ENCODE measurements at regions not wholly inside any gene's neighbourhood (a gene's known extent, or its start where the extent isn't known, plus 50 kb on each side); places are given as distances from the start of the nearest gene placed in this dataset.

DNA sequence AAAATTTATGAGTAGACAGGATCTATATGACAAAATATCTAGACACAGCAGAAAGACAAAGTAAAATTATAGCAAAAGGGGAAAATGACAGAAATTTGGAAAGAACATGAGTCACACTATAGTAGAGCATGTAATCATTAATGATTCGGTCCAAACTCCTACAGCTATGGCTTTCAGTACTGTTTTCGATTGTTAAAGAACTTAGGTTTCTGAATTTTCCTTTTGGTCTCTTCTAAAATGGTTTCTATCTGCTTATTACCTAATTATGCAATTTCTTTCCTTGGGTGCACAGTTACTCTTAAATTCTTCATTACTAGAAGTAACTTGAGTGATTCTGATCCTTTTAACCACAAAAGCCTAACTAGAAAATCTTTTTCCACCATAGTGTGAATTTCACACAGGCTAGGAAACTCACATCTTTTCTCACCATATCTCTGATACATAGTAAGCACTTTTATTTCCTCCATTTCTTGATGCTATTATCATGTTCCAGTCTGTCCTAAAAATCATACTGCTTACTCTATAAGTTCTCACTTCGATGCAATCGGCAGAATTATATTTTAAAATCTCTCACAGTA, 1101.4 kb downstream of the PCDH9 start:
- DNase-seq: no peak
- no peaks in the 10 kb centered on the region for H3K27me3 ChIP-seq
- H3K36me3 ChIP-seq: no peaks in the 10 kb centered on the region
- no peak for TF ChIP-seq CTCF (IDR thresholded peaks at IDR 0.05; ENCODE audit: low read depth, low read length)
- H3K9me3 ChIP-seq: no peaks in the 10 kb centered on the region
- H3K4me3 ChIP-seq (ENCODE audit: low read depth, low read length): no peak overlapping the region
- no peaks in the 10 kb centered on the region for H3K4me1 ChIP-seq

- Histone ChIP-seq H3K27me3 (no peaks in the 10 kb centered on the region), H3K36me3 (no peaks in the 10 kb centered on the region), H3K4me1 (no peaks in the 10 kb centered on the region), H3K9me3 (no peaks in the 10 kb centered on the region), H3K4me3 (ENCODE audit: low read depth, low read length) (no peak overlapping the region)
- no peak for TF ChIP-seq CTCF (IDR thresholded peaks at IDR 0.05; ENCODE audit: low read depth, low read length)
- DNase-seq: no peak
Observed at GRCh38 chr13:66128201-66128600, 1101.9 kb downstream of the PCDH9 start.

DNA sequence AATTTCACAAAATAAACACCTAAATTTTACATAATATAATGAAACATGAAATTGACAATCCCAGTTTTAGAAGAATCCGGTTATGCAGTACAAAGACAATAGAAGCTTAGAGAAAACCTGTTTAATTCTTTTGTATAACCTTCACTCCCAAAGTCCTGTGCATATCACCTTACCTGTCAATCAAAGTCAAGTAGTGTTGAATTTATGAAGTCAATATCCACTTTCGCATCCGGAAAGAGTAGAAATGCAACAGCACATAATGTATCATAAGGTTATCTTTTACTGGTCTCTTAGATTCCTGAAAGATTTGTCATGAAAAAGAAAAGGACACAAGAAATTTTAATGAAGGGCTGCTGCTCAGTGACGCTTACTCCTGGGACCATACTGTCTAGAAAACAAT, 1112.6 kb downstream of the PCDH9 start:
- no peaks in the 10 kb centered on the region for H3K27me3 ChIP-seq
- H3K9me3 ChIP-seq: no peaks in the 10 kb centered on the region
- DNase-seq: no peak
- no peaks in the 10 kb centered on the region for H3K36me3 ChIP-seq
- H3K4me3 ChIP-seq (ENCODE audit: low read depth, low read length): no peak overlapping the region
- no peaks in the 10 kb centered on the region for H3K4me1 ChIP-seq
- no peak for TF ChIP-seq CTCF (IDR thresholded peaks at IDR 0.05; ENCODE audit: low read depth, low read length)

DNA sequence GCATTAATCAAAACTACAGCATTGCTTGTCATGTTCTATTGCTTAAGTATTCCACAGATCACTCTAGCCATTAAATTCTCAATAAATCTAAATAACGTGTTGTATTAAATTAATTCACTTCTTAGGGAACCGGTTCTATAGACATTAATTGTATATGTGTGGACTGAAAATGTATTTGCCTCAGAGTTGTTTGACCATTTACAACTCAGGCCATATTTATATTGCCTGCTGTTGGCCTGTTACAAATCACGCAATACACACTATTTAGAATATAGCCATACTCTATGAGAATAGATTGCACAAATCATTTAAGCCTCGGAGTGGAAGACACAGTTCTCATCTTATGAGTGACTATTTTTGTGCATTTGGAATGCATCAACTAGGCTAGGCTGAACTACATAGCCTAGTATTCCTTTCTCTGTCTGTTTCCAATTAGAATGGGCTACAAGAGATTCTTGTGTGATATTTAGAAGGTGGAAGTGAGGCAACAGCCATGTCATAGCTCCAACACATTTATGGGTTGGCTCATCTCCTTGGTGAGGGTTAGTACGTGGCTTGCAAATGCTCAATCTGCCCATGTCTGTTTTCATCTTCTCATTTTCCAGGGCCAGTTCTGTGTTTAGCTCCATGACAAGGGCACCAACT, 1116.1 kb downstream of the PCDH9 start:
- no peaks in the 10 kb centered on the region for H3K27me3 ChIP-seq
- no peak for DNase-seq
- peaks cover 4% of the 10 kb centered on the region for H3K4me1 ChIP-seq
- H3K9me3 ChIP-seq: no peaks in the 10 kb centered on the region
- no peak overlapping the region for H3K4me3 ChIP-seq (ENCODE audit: low read depth, low read length)
- H3K36me3 ChIP-seq: no peaks in the 10 kb centered on the region
- no peak for TF ChIP-seq CTCF (IDR thresholded peaks at IDR 0.05; ENCODE audit: low read depth, low read length)

GRCh38 chr13:66111628-66112027, 1118.5 kb downstream of the PCDH9 start:
- TF ChIP-seq CTCF (IDR thresholded peaks at IDR 0.05; ENCODE audit: low read depth, low read length): peak; percentile 14; the same call in 1 of the 2 replicates
- H3K4me1 ChIP-seq: peaks cover 11% of the 10 kb centered on the region

DNA sequence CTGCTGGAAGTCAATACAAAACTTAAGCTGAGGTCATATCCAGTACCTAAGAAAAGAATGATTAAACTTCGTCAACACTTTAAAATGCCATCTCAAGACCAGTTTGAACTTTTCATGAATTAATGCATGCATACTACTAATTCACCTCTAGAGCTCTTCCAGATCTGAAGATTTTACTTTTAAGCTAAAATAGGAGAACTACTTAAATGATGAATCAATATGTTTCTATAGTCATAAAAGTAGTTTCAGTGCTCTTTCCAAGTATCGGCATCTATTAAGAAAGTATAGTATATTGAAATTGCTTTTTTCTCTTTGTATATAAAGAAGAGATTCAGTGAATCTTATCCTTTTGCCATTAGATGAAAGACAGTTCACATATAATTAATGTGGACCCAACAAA, 1123.9 kb downstream of the PCDH9 start:
- Histone ChIP-seq H3K4me1 (peaks cover 11% of the 10 kb centered on the region), H3K36me3 (no peaks in the 10 kb centered on the region), H3K27me3 (no peaks in the 10 kb centered on the region), H3K9me3 (no peaks in the 10 kb centered on the region), H3K4me3 (ENCODE audit: low read depth, low read length) (no peak overlapping the region)
- no peak for TF ChIP-seq CTCF (IDR thresholded peaks at IDR 0.05; ENCODE audit: low read depth, low read length)
- DNase-seq: no peak

More at GRCh38 chr13:66111628-66112027, 1118.5 kb downstream of the PCDH9 start:
- Histone ChIP-seq H3K27me3 (no peaks in the 10 kb centered on the region), H3K9me3 (no peaks in the 10 kb centered on the region), H3K4me3 (ENCODE audit: low read depth, low read length) (no peak overlapping the region), H3K36me3 (no peaks in the 10 kb centered on the region)
- no peak for DNase-seq

Measured in BE2C (cell line).